ENCODE measurements at regions not wholly inside any gene's neighbourhood (a gene's known extent, or its start where the extent isn't known, plus 50 kb on each side); places are given as distances from the start of the nearest gene placed in this dataset.
"Not testable (repeated sequence)": the region's sequence is repeated elsewhere in the genome, so short reads cannot be mapped to it uniquely, and the experiment has no call there.

DNA sequence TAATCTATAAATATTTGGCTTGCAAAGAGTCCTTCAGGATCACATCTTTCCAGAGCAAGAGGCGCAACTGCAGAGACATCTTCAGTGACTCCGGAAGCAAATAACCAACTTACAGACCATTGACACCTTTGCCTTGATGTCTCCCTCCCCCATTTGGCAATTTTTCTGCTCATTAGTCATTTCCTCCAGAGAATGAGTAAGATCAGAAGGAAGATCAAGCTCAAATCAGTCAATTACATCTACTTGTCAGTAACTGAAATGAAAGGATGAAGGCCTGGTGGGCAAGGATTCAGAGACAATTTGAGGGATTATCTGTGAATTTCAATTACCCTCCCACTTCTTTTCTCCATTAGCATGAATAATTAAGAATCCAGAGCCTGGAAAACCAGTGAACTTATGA is 665.6 kb upstream of the CPEB2 start:
- no peak for DNase-seq

DNA sequence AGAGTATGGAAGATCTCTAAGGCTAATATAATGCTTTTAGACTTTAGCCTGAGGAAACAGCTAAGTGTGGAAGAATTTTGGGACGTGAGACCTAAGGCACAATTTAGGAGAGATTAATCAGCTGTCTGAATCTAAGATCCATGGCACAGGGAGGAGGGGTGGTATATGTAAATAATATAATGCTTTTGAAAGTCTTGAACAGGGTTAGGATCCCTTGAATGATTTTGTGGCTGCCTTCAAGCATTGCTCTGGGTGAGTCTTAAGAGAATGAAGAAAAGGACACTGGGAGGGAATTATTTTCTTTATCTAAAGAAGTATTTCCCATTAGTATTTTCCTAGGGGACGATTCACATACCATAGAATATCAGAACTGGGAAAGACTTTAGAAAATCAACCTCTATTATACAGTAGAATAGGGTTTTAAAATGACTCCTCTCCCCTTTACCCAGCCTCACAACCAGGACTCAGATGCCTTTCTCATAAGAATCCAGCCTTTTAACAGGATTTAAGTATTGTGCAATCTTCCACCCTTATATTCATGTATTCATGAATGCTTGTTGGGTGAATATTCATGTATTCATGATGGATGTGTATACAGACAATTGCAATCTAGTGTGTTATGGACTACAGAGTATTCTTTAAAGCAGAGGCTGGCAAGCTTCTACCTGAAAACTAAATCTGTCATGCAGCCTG is 664.2 kb upstream of the CPEB2 start:
- DNase-seq, result no peak

DNA sequence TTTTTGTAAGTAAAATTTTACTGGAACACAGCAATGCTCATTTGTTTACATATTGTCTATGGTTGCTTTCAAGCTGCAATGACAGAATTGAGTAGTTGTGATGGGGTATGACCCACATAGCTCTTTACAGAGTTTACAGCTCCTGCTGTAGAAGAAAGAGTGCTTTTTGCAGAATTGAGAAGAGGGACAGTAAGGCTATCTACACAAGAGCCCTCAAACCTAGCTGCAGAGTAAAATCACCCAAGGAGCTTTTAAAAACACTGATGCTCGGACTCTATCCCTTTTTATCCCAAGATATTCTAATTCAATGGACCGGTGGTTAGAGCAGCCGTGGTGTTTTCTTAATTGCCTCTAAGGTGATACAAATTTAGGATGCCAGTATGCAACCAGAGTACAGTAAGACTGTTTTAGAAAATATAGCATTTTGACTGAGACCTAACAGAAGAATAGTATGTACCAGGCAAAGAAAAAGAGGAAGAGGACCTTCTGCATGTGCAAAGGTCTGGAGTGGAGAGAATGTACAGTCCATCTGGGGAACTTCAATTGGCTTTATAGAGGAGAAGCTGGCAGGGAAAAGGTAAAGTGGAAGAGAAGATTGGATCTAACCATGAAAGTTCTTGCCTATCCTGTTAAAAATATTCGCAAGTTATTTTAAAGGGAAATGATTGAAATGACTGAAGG is 663.6 kb upstream of the CPEB2 start:
- no peak for DNase-seq

DNA sequence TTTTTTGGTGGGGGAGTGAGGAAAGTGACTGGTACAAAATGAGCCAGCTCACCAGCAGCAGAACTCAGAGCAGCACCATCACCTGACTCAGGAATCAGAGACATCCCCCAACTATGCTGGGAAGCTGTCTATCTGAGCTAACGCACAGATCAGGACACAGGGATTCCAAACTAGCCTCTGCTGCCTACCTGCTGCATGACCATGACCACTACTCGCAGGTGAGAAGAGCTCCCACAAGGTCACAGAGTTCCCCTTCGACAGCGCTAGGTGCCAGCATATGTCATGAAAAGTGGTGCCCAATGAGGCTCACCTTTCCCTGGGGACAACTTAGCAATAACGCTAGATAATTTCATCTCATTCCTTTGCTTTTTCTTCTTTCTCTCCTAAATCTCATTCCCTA is 662.6 kb upstream of the CPEB2 start:
- DNase-seq, result no peak

DNA sequence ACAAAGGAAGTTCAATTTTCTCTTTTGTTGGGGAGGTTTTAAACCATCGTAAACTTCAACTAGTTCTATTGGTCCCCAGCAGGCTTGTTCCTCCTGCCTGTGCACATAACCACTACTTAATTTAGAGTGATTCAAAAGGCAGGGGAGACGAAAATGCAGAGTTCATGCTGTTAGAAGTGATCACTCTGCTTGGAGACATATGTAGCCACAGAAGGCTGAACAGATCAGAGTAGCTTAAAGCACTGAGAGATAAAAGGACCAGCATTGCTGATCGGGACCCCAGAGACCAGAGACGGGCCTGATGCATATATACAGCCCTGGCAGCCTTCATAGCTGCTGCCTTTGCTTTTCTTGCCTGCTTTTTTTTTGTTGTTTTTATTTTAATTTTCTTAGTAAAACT is 662.0 kb upstream of the CPEB2 start:
- DNase-seq, result no peak

DNA sequence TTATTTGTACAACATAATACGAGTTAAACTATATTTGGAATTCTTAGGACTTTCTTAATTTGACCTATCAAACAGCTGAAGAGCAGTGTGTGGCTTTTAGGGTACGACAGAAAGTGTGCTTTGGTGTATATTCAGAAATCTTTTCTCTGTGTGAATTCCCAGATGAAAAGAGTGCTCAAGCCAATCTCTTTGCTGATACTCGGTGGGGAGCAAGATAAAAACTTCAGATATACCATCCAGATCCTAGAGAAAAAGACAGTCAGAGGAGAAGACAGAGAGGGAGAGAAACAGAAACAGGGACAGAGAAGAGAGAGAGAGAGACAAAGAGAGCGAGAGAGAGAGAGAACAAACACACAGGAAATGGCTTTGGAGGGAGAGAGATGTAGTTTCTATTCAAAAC is 658.3 kb upstream of the CPEB2 start:
- DNase-seq, result no peak

DNA sequence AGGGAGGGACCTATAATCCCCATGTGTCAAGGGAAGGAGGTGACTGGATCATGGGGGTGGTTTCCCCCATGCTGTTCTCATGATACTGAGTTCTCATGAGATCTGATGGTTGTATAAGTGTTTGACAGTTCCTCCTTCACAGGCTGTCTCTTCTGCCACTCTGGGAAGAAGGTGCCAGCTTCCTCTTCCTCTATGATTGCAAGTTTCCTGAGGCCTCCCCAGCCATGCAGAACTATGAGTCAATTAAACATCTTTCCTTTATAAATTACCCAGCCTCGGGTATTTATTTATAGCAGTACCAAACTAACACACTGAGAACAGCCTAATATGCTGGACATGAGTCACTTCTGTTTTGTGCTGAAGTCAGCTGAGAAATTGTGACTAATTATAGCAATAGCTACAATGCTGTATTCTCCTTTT is 656.9 kb upstream of the CPEB2 start:
- no peak for DNase-seq

DNA sequence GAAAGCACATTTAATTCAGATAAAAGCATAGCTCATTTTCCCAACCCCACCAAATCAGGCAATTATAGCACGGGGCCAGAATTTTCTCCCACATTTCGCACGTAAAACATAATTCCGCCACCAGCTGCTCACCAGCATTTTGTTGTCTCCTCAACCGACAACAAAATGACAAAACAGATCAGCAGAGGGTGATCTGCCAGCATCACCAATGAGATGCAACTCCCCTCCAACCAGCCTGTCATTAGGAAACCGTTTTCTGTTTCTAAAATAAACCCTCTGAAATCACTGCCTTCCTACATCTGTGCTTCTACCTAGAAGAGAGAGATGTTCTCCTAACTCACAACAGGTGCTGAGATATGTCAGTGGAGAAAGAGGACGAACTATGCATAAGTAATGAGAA is 654.8 kb upstream of the CPEB2 start:
- no peak for DNase-seq

DNA sequence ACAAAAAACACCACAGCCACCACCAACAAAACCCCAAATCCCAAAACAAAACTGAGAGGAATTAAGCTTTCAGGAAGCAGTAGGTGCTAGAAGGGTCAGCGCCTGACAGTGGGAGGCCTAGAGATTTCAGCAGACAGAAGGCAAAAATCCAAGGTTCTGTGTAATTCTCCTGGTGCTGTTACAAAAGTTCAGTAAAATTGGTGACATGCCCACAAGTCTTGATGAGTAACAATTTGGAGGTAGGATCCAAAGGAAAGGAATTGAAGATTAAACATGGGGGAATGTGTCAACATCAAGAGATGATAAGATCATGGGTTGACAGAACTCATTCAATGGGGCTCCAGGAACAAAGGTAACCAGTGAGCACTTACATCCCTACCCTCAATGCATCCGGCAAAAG is 653.8 kb upstream of the CPEB2 start:
- no peak for DNase-seq

DNA sequence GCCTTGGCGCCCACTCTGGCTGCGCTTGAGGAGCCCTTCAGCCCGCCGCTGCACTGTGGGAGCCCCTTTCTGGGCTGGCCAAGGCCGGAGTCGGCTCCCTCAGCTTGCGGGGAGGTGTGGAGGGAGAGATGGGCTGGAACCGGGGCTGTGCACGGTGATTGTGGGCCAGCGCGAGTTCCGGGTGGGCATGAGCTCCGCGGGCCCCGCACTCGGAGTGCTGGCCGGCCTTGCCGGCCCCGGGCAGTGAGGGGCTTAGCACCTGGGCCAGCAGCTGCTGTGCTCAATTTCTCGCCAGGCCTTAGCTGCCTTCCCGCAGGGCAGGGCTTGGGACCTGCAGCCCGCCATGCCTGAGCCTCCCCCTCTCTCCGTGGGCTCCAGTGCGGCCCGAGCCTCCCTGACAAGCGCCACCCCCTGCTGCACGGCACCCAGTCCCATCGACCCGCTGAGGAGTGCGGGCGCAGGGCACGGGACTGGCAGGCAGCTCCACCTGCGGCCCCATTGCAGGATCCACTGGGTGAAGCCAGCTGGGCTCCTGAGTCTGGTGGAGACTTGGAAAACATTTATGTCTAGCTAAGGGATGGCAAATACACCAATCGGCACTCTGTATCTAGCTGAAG is 643.6 kb upstream of the CPEB2 start:
- not testable (repeated sequence) for DNase-seq

DNA sequence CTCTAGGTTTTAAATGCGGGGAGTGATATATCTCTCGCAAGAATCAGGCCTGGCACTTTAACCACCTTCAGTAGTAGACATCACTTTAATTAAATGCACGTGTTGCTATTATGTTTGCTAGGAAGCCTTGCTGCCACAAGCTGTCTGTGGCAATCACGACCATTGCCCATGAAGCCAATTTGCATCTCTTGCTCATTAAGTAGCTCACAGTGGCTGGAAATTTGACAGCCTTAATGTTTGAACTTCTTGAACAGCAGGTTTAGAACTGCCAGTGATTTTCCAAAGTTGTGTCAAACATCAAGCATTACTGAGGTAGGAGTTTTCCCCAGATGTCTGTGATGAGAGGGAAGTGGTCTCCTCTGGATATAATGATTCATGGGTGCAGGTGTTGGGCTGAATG is 642.3 kb upstream of the CPEB2 start:
- no peak for DNase-seq

DNA sequence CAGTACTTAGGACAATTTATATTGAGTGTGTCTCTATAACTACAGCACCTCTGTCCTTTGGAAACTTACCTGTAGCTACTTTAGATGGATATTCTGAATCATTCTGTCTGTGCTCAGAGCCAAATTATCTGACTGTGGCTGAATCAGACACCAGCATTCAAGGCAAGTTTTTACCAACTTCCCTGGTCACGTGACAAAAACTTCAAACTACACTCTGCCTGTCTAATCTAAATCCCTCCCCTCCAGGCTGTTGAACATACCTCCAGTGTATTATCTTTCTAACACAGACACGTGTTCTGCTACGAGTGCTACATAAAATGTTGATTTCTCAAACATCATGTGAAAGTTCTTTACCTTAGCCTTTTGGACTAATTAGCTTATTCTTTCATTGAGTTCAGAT is 641.2 kb upstream of the CPEB2 start:
- DNase-seq, result no peak

DNA sequence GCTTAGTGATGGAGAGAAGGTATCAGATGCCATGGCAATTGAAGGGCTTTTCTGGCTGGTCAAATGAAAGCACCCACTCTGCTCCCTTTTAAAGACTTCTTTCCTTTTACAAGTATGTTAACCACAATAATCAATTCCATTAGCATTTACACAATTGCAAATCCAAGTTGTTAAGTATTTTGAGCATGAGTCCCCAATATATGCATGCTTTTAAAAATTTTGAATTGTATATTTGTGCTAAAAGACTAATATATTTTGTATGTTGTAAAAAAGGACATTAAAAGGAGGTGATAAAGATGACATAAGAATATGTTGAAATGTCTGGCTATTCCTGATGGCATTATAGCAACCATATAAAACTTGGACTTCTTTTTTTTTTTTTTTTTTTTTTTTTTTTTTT is 639.9 kb upstream of the CPEB2 start:
- DNase-seq, result no peak

DNA sequence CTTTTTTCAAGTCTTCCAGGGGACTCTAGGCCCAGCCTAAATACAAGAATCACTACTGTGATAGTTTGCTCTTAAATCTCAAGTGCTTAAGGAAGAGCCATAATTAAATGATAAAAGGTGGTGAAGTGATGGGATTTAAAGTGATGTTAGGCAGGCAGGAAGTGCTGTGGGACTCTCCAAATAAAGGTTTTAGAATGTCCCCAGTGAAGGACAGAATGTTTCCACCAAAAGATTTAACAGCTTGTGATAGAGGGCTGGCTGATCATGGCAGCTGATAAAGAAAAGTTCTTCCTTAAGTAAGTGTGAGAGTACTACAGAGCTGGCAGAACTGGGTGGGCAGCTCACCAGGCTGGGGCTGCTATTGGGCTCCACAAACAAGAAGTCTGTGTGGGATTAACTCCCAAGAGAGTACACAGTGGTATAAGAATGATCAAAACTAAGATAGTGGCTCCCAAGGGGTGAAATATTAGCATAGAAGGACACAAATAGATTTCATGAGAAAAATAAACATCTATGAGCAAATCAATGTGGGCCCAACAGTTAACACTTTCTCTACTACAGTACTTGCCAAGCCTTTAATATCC is 637.2 kb upstream of the CPEB2 start:
- DNase-seq, result no peak

DNA sequence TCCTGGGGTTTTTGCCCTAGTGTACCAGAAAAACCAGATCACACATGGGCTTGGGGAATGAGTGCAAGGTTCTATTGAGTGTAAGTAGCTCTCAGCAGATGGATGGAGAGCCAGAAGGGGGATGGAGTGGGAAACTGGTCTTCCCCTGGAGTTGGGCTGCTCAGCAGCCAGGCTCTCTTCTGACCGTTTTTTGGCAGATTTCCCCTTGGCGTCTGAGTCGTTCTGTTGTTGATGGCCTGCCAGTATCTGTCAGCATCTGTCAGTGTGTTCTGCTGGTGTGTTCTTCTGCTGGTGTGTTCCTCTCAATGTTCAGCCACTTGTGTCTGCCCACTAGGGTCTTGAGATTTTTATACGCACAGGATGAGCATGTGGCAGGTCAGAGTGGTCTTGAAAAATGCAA is 633.9 kb upstream of the CPEB2 start:
- DNase-seq, result no peak

DNA sequence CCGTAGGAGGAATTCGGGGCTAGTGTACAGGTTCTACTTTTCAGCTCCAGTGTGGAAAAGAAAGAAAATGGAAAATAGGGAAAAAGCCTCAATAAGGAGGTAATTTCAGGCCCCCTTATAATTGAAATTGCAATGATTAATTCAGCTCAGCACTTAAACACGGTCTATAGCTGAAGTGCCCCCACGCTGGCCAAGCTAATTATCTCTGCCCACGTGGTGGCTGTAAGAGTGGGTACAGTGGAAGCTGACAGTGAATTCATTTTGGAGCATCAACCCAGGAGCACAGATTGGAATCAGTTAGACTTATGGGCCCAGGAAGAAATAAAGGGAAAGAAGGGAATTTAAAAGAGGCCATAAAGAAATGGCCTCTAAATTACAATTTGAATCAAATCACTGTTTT is 631.1 kb upstream of the CPEB2 start:
- no peak for DNase-seq

DNA sequence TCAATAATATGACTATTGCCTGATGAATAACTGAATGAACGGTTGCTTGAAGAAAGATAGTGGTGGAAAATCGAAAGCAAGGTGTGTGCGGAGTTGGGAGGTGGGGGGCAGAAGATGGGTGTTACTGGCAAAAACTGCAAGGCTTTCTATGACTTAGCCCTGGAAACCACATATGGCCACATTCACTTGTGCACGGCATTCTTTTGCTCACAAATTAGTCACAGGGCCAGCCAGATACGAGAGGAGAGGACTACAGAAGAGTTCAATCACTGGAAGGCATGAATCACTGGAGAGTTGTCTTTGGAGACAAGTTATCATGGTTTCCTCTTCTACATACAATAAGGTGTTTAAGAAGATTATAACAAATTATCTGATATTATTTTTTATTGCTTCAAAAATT is 626.5 kb upstream of the CPEB2 start:
- DNase-seq, result no peak

DNA sequence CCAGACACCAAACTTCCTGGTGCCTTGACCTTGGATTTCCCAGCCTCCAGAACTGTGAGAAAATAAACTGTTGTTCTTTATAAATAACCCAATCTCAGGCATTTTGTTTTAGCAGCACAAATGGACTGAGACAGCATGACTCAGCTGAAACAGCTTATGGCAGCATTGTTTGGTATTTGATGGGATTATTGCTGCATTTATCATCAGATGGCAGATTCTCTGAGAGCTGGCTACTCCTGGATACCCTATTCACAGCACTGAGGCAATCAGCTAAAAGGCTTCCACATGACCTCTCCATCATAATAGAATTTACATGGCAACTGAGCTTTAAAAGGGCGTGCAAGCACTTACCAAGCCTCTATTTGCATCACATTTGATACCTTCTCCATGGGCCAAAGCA is 623.1 kb upstream of the CPEB2 start:
- no peak for DNase-seq

DNA sequence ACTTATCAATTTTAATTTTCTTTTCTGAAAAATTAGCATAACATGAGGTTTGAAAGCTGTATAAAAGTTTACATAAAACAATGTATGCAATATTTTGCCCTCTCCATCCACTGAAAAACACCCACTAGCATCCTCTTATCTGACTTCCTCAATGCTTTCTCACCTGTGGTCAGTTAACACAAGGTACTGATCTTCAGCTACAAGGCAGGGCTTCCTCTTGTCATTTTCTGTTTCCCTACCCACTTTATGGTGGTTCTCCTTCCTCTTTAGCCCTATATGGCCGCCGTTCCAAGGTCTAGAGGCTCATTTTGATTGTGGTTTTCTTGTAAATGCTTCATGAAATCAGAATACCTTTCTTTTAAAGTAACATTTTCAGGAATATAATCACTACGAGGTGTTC is 618.6 kb upstream of the CPEB2 start:
- DNase-seq, result no peak

DNA sequence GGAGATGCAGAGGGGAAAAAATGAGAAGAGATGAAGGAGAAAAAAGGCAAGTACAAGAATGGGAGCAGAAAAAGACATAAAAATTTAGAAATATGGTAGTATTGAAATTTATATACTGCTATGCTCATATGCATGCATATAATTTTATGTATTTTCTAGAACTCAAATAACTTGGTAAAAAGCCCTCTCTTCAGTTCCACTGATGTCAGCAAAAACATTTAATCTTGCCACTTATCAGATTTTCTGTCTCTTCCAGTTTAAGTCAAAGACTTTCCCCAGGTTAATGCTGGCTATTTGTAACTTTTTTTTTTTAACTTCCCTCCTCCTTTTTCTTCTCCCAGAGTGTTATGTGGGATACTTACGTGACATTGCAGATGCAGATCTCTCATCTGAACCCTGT is 617.5 kb upstream of the CPEB2 start:
- no peak for DNase-seq

DNA sequence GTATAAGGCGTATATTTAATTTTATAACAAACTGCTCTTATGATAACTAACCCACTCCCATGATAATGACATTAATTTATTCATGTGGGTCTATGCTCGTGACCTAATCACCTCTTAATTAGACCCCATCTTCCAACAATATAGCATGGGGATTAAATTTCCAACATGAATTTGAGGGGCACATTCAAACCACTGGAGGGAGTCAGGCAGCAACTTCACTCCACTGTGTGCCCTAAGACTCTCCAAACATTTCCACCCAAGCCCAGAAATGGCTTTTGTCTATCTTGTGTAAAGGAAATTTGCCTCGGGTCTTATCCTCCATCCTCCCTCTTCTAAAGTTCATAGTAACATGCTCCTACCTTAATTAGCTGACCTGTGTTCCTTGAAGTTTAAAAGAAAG is 616.1 kb upstream of the CPEB2 start:
- DNase-seq, result no peak

DNA sequence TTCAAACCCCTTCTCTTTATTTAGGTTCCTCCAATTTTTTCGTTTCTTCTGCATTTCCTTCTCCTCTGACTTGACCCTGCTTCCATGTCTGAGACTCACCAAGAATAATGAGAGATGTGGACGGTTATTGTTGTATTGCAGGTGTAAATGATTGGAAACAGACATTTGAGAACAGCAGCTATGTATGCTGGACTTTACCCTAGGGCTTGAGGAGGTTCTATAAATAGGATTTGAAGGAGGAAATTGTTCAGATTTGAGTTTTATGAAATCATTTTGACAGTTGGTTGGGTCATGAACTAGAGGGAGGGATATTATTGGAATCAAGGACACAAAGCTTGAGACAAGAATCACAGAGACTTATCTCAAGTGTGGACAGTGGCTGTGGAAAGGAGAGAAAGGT is 614.6 kb upstream of the CPEB2 start:
- DNase-seq, result no peak

DNA sequence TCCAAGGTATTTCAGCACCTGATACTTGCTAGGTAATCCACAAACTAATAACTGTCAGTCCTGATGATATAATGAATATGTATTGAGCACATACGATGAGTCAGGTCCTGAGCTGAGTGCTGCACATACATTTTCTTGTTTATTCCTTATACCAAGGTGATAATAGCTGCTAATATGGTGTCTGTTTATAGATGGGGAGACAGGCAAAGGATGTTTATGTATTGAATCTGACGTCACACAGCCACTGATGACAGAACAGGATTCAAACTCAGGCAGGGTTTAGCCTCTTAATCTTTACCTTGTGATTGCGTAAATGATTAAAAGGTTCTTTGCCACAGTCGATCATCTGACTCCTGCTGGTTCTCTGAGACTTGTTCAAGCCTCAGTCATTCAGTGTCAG is 609.9 kb upstream of the CPEB2 start:
- DNase-seq, result no peak

DNA sequence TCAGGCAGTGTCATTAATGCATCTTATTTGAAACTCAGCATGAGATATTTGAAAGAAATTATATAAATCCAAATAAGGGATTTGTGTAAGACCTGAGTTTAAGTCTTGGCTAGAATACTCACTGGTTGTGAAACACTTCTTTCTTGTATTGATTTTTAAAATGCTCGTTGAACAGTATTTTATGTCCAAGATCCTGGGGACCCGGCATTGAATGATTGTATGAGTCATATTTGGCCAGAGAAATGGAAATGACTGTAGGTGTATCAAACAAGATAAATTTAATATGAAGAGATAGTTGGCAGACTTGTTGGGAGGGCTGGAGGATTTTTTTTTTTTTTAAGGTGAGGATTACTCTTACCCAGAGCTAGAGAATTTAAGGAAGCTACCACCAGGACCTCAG is 606.1 kb upstream of the CPEB2 start:
- no peak for DNase-seq
